ENCODE measurements at regions not wholly inside any gene's neighbourhood (a gene's known extent, or its start where the extent isn't known, plus 50 kb on each side); places are given as distances from the start of the nearest gene placed in this dataset.

GRCh38 chr1:82478916-82479315, 678.2 kb downstream of the ADGRL2 start:
- TF ChIP-seq CTCF (IDR thresholded peaks at IDR 0.05) (no peak), POLR2A (IDR thresholded peaks at IDR 0.05) (no peak)

Data from right lobe of liver (tissue), 4 donors.